ENCODE measurements at regions not wholly inside any gene's neighbourhood (a gene's known extent, or its start where the extent isn't known, plus 50 kb on each side); places are given as distances from the start of the nearest gene placed in this dataset.

DNA sequence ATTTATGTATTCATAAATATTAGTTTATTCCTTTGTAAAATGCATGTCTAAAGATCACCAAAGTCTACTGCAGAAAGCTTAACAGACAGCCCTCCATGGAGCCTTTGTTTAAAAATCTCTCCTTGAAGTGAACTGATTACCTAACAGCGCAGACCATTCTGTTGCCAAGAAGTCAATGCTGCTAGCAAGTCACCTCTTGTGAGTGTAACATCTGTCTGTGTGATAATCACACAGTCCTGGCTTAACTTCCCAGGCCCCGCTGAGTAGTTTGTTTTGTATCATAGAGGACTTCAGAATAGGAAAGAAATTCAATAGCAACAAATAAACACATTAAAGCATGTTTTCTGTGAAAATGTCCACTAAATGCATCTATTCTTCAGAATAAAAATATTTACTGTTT, 435.3 kb upstream of the IGFBP3 start:
- no peak overlapping the region for H2AFZ ChIP-seq (ENCODE audit: low read length)
- H3K4ac ChIP-seq (replicated peaks; ENCODE audit: insufficient read length, low read depth, low read length): no peak overlapping the region
- WGBS, 2 experiments (ENCODE audit: extremely low coverage in 1 of 2, insufficient coverage in 1 of 2, insufficient read length in 1 of 2, insufficient replicate concordance in 2 of 2, low coverage in 1 of 2, low lambda C conversion rate in 2 of 2, missing lambda C conversion rate in 1 of 2): 89% methylated on average over 2 of the region's 2 CpGs; no CpG with 5 or more reads in 1 of the 2 experiments
- no peak overlapping the region for H3K4me3 ChIP-seq (ENCODE audit: extremely low read depth in 1 of 4, insufficient read depth in 2 of 4, low read depth in 3 of 4, low read length in 4 of 4)
- no peak overlapping the region for H3K4me2 ChIP-seq (ENCODE audit: insufficient read depth in 1 of 2, low read depth in 2 of 2, low read length in 2 of 2)
- H2AK5ac ChIP-seq (ENCODE audit: low read depth, low read length): no peak overlapping the region
- no peak overlapping the region for H2BK15ac ChIP-seq (ENCODE audit: low read length)
- H3K23me2 ChIP-seq (ENCODE audit: low read depth, low read length): no peaks in the 10 kb centered on the region
- FAIRE-seq (no peak), DNase-seq (ENCODE audit: low read depth in 1 of 2, low spot score in 2 of 2) (no peak)
- no peaks in the 10 kb centered on the region for H3K27me3 ChIP-seq (replicated peaks in 1 of 4; ENCODE audit: control insufficient read depth in 3 of 4, extremely low read depth in 1 of 4, insufficient read depth in 3 of 4, low read length in 3 of 4)
- TF ChIP-seq RXRA (IDR thresholded peaks at IDR 0.05; ENCODE audit: insufficient read depth, low read depth, low read length) (no peak), RAD21 (IDR thresholded peaks at IDR 0.05 in 1 of 2, conservative IDR thresholded peaks at IDR 0.05 in 1 of 2; ENCODE audit: low read depth in 2 of 2, low read length in 2 of 2) (no peak), TAF1 (IDR thresholded peaks at IDR 0.05; ENCODE audit: low read depth, low read length) (no peak), ASH2L (IDR thresholded peaks at IDR 0.05; ENCODE audit: low read length) (no peak), NANOG (IDR thresholded peaks at IDR 0.05; ENCODE audit: insufficient read depth, low read depth, low read length, poor library complexity, severe bottlenecking) (no peak), SIRT6 (IDR thresholded peaks at IDR 0.05; ENCODE audit: low read length) (no peak), POLR2AphosphoS5 (IDR thresholded peaks at IDR 0.05; ENCODE audit: low read depth, low read length) (no peak), EGR1 (IDR thresholded peaks at IDR 0.05; ENCODE audit: borderline replicate concordance, low read depth, low read length) (no peak), CBX8 (IDR thresholded peaks at IDR 0.05; ENCODE audit: borderline replicate concordance, low read depth, low read length) (no peak), BCL11A (IDR thresholded peaks at IDR 0.05; ENCODE audit: low read depth in 2 of 2, low read length in 2 of 2) (no peak), JUND (IDR thresholded peaks at IDR 0.05; ENCODE audit: low read length) (no peak), SIN3A (conservative IDR thresholded peaks at IDR 0.05 in 1 of 2, IDR thresholded peaks at IDR 0.05 in 1 of 2; ENCODE audit: low read depth in 1 of 2, low read length in 2 of 2) (no peak), KDM4A (IDR thresholded peaks at IDR 0.05; ENCODE audit: low read depth, low read length, severe bottlenecking) (no peak)
- TF ChIP-seq, protein P1, sequence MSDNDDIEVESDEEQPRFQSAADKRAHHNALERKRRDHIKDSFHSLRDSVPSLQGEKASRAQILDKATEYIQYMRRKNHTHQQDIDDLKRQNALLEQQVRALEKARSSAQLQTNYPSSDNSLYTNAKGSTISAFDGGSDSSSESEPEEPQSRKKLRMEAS (IDR thresholded peaks at IDR 0.05): no peak
- H4K20me1 ChIP-seq (replicated peaks in 1 of 2; ENCODE audit: control insufficient read depth in 1 of 2, insufficient read depth in 2 of 2, low read length in 2 of 2): no peaks in the 10 kb centered on the region
- H3K9ac ChIP-seq (replicated peaks in 1 of 4; ENCODE audit: extremely low read depth in 1 of 4, low read depth in 3 of 4, low read length in 3 of 4): no peak overlapping the region
- H3K36me3 ChIP-seq (ENCODE audit: control insufficient read depth in 2 of 4, insufficient read depth in 4 of 4, low read length in 3 of 4): no peaks in the 10 kb centered on the region
- H3K56ac ChIP-seq (replicated peaks; ENCODE audit: insufficient read length, low read depth, low read length): no peak overlapping the region
- ChIA-PET CTCF (ENCODE audit: partially characterized antibody) (interaction anchor here (0.6 to 4.6 kb wide), 6 partner anchors 398 to 732 kb away, joined by 3 to 63 read pairs (median 6); partner anchors contain the start of gene IGFBP3), POLR2A (ENCODE audit: partially characterized antibody) (no interaction called here)
- no peak overlapping the region for H3K27ac ChIP-seq (ENCODE audit: low read depth, low read length)
- no peak overlapping the region for H2BK120ac ChIP-seq (replicated peaks; ENCODE audit: low read depth, low read length)
- no peak overlapping the region for H3K14ac ChIP-seq (ENCODE audit: insufficient read length)
- H3K18ac ChIP-seq (ENCODE audit: extremely low read depth, low read length): no peak overlapping the region
- no peak overlapping the region for H4K5ac ChIP-seq (ENCODE audit: insufficient read length, low read depth, low read length)
- no peaks in the 10 kb centered on the region for H3K79me1 ChIP-seq (ENCODE audit: low read depth, low read length)
- H4K91ac ChIP-seq (replicated peaks; ENCODE audit: insufficient read length, low read length): no peak overlapping the region
- H3K4me1 ChIP-seq (replicated peaks in 1 of 4; ENCODE audit: control insufficient read depth in 3 of 4, insufficient read depth in 4 of 4, low read length in 3 of 4): peaks cover 0 to 4% (median 0%) of the 10 kb centered on the region in 4 experiments; a peak in 1 of 7 replicates
- H3K9me3 ChIP-seq (ENCODE audit: insufficient read depth in 2 of 2, low read depth in 1 of 2, low read length in 1 of 2): no peaks in the 10 kb centered on the region
- H2BK20ac ChIP-seq (ENCODE audit: low read length): no peak overlapping the region
- no peak overlapping the region for H4K8ac ChIP-seq (ENCODE audit: extremely low read depth, insufficient read depth, low read length)
- H2BK5ac ChIP-seq (ENCODE audit: low read depth, low read length): no peak overlapping the region
- no peaks in the 10 kb centered on the region for H3K79me2 ChIP-seq (ENCODE audit: control insufficient read depth in 1 of 2, insufficient read depth in 2 of 2, low read length in 2 of 2)
- H3K23ac ChIP-seq (ENCODE audit: insufficient read length): no peak overlapping the region
- H2BK12ac ChIP-seq (ENCODE audit: low read depth, low read length): no peak overlapping the region

All from H1 (cell line).